Coronary artery (tissue), 2 donors: ENCODE measurements at regions not wholly inside any gene's neighbourhood (a gene's known extent, or its start where the extent isn't known, plus 50 kb on each side); places are given as distances from the start of the nearest gene placed in this dataset.

Experiments used
- DNase-seq: peaks from one replicate; pipeline ENCODE4 v3.0.0-alpha.2; 2017; ENCODE audit warnings: low spot score
- H3K27ac ChIP-seq, 2 donors: fragments of 200-600 bp; sonication (generic); one replicate each; pipeline ENCODE4 v1.5.1; 2016 to 2019
- H3K4me3 ChIP-seq: fragments of 200-600 bp; sonication (generic); 2 replicates; pipeline ENCODE4 v1.5.1; 2016; ENCODE audit warnings: mild to moderate bottlenecking, moderate library complexity
- TF ChIP-seq, protein P1 (sequence below): fragments of 200-600 bp; sonication (generic); IDR thresholded peaks from one replicate; pipeline ENCODE4 v1.5.1; 2019; ENCODE audit warnings: antibody characterized with exemption

DNA sequence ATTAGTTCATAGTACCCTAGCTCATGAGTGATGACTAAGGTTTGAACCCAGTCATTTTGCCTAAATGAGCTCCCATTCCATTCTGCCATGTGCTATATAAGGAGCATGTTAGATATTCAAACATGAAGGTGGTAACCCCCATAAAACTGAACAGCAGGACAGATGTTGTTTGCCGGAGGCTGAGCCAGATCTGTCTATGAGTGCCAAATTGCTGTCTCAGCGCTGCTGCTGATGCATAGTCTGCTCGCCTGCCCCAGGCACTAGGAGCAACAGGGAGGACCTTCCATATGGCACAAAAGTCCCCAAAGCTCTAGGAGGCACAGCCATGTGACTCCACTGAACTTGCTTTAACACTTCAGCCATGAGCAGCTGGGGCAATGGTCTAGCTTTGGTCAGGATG, 466.0 kb upstream of the GHITM start:
- TF ChIP-seq, protein P1, sequence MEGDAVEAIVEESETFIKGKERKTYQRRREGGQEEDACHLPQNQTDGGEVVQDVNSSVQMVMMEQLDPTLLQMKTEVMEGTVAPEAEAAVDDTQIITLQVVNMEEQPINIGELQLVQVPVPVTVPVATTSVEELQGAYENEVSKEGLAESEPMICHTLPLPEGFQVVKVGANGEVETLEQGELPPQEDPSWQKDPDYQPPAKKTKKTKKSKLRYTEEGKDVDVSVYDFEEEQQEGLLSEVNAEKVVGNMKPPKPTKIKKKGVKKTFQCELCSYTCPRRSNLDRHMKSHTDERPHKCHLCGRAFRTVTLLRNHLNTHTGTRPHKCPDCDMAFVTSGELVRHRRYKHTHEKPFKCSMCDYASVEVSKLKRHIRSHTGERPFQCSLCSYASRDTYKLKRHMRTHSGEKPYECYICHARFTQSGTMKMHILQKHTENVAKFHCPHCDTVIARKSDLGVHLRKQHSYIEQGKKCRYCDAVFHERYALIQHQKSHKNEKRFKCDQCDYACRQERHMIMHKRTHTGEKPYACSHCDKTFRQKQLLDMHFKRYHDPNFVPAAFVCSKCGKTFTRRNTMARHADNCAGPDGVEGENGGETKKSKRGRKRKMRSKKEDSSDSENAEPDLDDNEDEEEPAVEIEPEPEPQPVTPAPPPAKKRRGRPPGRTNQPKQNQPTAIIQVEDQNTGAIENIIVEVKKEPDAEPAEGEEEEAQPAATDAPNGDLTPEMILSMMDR: no peak
- DNase-seq: no peak
- Histone ChIP-seq H3K27ac (no peak overlapping the region), H3K4me3 (no peak overlapping the region)

DNA sequence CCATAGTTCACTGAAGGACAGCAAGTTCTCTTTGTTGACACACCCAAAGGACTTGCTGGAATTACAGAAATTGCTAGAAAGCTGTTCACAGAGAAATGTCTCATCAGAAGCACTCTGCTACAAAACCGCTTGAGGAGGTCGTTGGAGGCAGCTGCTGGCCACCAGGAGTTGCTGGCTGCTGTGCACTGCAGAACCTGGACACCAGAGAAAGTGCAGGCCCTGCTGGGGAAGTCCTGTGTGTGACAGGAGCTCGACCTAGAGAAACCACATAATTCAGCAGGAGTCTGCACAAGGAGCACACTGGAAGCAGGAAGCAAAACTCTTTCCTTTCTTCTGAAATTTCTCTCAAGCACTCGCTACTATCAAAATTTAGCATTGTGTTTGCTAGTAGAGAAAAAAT, 461.5 kb upstream of the GHITM start:
- no peak overlapping the region for H3K4me3 ChIP-seq
- DNase-seq: no peak
- TF ChIP-seq, protein P1: no peak
- H3K27ac ChIP-seq: no peak overlapping the region

DNA sequence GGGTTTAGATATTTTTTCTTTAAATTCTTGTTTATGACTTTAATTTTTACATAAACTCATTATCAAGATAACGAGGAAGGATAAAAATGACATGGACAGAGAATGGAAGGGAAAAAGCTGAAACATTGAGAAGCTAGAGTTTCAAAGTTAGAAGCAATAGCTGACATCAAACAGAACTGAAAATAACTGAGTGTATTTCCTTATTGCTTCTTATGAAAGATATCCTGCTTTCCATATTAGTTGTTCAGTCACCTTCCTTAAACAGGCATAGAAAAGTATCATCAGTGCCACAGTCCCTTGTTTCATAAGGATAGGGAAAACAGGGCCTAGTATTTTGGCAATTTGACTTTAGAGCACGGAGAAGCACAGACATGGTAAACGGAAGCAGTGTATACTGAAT, 460.5 kb upstream of the GHITM start:
- Histone ChIP-seq H3K27ac (no peak overlapping the region), H3K4me3 (no peak overlapping the region)
- TF ChIP-seq, protein P1: no peak
- no peak for DNase-seq

DNA sequence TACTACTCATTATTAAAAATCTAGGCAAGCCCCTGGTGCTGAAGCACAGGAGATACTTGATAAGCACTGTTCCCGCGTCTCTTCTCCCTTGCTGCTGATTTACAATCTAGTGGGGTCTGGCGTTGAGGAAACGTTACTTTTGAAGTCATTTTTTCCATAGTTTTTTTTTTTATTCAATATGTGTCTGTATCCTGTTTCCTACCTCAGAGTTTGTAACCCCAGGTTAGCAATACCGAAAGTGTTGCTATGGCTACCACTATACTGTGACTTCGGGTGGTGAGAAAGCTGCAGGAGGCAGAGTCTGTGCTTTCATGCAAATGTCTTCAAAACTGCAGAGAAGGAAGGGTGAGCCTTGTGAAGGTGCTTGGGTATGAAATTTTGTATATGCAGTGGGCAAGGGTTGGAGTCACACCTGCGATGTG, 458.8 kb upstream of the GHITM start:
- Histone ChIP-seq H3K4me3 (no peak overlapping the region), H3K27ac (no peak overlapping the region)
- TF ChIP-seq, protein P1: no peak
- no peak for DNase-seq

DNA sequence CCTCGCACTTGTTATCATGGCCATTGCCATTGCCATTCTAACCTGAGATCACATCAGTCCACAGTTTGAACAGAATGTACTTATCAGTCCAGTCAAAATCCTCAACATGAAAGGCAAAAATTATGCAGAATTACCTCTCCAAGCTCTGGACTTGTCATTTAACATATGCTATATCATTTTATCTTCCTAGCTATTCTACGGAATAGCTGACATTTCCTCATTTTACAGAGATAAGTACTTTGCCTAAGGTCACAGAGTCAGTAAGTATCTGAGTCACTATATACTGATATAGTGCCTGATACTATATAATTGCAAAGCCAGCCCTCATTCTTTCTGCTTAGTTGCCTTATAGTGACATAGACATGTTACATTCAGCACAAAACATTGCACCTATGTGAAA, 456.9 kb upstream of the GHITM start:
- H3K4me3 ChIP-seq: no peak overlapping the region
- no peak for DNase-seq
- TF ChIP-seq, protein P1: no peak
- no peak overlapping the region for H3K27ac ChIP-seq

DNA sequence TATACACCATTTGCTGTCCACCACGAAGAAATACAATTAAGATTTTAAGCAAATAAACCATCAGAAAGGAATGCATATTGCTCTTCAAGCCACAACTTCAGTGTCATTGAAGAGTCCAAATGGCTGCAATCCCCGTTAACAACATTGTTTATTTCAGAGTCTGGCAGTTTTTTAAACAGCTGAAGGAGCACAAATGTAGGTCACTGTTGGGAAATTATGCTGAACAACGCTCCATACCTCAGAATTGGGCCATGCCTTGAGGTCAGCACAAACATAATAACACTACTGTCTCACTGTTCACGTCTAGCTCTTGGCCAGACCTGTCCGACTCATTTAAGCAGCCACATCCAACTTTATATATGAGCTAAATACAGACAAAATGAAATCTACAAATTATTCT, 453.9 kb upstream of the GHITM start:
- H3K27ac ChIP-seq: no peak overlapping the region
- DNase-seq: no peak
- TF ChIP-seq, protein P1: no peak
- no peak overlapping the region for H3K4me3 ChIP-seq

DNA sequence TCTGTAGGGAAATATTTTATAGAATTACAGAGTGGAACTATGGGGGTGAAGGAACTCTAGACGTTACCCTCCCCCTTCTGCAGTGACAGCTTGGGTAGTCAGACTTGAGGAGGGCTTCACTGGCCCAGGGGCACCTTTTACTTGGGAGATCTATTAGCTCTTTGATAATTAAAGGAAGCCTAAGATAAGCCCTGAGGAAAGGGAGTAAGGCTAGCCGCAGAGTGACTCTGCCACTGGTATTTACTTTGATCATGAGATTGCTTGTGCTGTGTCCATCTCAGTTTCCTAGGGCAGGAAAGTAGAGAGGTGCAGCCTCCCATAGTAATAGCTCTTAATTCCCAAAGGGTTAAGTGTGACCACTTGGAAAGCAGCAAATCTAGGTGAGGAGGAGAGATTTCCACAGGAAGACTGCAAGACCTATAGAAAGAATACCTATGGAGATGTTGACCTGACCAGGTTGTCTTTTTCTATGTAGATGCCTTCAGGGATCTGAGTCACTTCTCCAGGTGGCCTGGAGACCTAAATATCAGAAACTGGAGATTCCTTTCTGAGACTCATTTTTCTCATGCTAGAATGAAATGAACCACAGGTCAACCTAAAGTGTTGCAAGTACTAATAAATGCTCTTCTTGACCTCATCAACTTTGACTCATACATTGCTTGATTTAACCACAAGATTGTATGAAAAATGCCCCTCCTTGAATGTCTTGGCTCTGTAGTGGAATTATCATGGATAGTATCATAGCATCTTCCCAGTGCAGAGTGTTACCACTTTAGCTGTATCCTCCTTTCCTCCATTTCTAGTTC, 447.3 kb upstream of the GHITM start:
- no peak for DNase-seq
- TF ChIP-seq, protein P1: no peak
- H3K4me3 ChIP-seq: no peak overlapping the region
- H3K27ac ChIP-seq: no peak overlapping the region
